HG03066 (cell line): ENCODE measurements at regions not wholly inside any gene's neighbourhood (a gene's known extent, or its start where the extent isn't known, plus 50 kb on each side); places are given as distances from the start of the nearest gene placed in this dataset.
"Not testable (repeated sequence)": the region's sequence is repeated elsewhere in the genome, so short reads cannot be mapped to it uniquely, and the experiment has no call there.

Experiments used
- ATAC-seq: cut with Tn5 transposase; IDR thresholded peaks from one replicate; pipeline ENCODE4 v1.9.1; 2021; ENCODE audit warnings: low read depth; ENCODE audit not compliant: unreplicated experiment

DNA sequence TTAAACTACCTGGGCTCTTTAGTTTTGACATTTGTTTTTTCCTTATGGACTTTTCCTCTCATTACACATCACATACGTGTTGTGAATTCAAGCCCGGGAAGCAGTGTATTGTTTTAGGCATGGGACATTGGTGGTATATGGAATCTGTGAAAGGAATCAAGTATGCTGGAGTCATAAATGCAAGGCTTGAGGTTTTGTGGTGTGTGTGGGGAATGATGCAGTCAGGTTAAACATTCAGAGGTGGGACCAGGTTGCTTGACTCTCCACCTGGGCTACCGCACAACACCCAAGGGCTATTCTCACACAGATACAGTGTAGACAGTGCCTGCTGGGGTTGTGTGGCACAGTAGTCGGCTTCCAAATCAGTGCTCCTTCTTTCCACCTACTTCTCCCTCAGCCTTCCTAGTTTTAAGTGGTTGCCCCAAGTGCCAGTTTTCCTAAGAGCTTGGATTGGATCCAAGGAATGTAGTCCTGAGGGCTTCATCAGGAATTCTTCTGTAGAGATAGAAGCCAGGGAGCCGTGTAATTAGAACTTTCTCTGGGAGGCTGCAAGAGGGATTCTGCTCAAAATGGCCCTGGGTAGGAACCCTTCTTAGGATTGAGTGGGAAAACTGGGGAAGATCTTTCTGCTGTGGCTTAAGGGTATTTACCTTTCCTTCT is 243.7 kb downstream of the C12orf75 start:
- ATAC-seq: no peak

GRCh38 chr12:105575235-105575634 is 244.7 kb downstream of the C12orf75 start:
- ATAC-seq: no peak

- no peak for ATAC-seq
Measured at GRCh38 chr12:105576261-105576660, 245.8 kb downstream of the C12orf75 start.

- no peak for ATAC-seq
Measured at GRCh38 chr12:105580821-105581352, 250.4 kb downstream of the C12orf75 start.

DNA sequence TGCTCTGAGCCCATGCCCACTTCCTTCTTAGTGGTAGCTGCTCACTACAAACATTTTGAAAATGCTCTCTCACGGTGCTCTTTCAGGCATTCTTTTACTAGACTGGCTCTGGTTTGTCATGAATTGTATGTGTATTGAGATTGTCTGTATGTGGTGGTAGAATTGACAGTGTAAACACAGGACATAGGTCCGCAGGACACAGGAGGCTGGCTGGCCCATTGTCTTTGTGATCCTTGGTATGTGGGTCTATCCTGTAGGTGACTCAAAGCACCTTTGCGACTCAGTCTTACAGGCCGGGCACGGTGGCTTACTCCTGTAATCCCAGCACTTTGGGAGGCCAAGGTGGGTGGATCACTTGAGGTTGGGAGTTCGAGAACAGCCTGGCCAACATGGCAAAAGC is 250.9 kb downstream of the C12orf75 start:
- ATAC-seq: no peak

GRCh38 chr12:105585107-105585506 is 254.6 kb downstream of the C12orf75 start:
- no peak for ATAC-seq

GRCh38 chr12:105587237-105587636 is 256.7 kb downstream of the C12orf75 start:
- ATAC-seq: no peak

GRCh38 chr12:105588106-105588505 is 257.6 kb downstream of the C12orf75 start:
- no peak for ATAC-seq

DNA sequence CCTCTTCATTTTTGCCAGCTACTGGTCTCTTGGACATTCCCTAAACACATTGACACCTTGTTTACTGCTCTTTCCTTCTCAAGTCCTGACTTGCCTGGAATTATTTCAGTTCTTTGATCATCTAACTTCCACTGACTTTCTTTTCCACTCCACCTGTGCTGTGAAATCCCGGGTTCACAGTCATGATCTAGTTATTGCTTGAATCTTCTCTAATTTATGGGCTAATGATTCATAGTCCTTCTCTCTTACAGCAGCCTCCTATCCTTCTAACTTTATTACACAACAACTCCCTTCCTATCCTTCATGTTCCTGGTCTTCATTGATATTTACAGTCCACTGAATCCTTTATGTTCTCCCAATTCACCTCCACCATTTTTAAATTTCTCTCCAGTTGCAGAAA is 260.1 kb downstream of the C12orf75 start:
- no peak for ATAC-seq

DNA sequence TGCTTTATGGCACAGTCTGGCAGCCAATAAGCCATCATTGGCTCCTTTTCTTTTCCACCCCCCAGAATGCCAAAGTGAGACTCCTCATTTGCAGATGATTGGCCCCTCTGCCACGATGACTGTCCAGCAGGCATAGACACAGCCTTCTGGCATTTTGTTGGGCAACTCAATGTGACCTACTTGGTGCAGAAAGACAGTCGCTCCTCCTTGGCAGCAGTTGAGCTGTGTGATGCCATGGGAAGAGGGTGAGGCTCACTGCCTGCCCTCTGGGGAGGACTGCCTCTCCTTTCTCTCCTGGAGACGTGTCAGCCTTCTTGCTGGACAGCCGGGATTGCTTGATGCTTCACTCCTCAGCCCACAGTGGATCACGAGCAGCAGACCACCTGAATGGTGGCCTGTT is 264.9 kb downstream of the C12orf75 start:
- ATAC-seq: no peak

DNA sequence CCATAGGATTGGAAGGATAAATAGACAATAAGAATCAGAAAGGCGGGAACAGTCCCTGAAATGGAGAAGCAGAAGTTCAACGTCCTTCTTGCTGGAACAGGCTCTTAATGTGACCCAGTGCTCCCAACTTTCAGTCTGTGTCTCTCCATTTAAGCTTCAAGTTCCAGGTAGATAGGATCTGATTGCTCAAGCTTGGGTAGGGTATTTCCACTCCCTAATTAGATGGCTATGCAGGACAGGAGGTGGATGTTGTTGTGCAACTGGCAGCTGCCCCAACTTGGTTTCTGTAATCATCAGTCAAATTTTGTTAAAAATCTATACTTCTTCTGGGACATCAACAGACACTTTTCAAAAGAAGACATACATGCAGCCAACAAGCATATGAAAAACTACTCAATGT is 266.2 kb downstream of the C12orf75 start:
- ATAC-seq: no peak

DNA sequence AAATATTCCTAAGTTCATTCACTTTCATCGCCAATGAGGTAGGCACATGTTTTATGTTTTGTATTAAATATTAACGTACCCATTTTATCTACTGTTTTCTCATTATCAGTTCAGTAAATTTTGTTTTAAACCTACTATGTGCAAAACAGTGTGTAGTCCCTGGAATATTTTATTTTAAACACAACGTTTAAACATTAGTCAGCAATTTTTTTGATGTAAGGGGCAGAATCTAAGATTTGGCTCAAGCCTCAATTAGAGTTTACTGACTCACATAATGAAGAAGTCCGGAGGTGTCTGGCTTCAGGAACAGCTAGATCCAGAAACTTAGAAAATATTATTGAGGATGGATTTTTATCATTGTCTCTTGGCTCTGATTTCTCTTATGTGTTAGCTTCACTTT is 267.5 kb downstream of the C12orf75 start:
- ATAC-seq: no peak

- no peak for ATAC-seq
Measured at GRCh38 chr12:105600911-105601545, 270.5 kb downstream of the C12orf75 start.

DNA sequence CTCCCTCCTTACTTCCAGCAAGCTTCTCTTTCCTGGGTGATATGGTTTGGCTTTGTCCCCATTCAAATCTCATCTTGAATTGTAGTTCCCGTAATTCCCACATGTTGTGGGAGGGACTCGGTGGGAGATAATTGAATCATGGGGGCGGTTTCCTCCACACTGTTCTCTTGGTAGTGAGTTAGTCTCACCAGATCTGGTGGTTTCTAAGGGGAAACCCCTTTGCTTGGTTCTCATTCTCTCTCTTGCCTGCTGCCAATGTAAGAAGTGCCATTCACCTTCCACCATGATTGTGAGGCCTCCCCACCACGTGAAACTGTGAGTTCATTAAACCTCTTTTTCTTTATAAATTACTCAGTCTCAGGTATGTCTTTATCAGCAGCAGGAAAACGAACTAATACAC is 271.8 kb downstream of the C12orf75 start:
- ATAC-seq: not testable (repeated sequence)

- ATAC-seq: not testable (repeated sequence)
Measured at GRCh38 chr12:105604281-105604680, 273.8 kb downstream of the C12orf75 start.

- not testable (repeated sequence) for ATAC-seq
Measured at GRCh38 chr12:105606613-105607012, 276.1 kb downstream of the C12orf75 start.

DNA sequence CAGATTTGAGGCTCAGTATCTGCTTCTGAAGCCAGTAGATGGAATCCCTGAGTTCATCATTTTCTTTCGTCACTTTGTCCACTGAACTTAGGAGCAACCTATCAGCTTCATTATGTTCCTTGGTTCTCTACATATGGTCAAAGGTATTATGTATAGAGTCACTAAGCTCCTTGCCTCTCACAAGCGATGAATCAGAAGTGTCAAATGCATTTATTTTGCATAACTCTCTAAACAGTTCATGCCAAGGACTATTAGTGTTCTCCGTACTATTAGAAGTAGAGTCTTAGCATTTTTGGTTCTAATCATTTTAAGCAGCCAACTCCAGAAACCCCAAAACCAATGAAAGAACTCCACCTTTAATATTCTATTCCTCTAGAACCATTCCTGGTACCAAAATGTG is 278.5 kb downstream of the C12orf75 start:
- ATAC-seq: not testable (repeated sequence)

DNA sequence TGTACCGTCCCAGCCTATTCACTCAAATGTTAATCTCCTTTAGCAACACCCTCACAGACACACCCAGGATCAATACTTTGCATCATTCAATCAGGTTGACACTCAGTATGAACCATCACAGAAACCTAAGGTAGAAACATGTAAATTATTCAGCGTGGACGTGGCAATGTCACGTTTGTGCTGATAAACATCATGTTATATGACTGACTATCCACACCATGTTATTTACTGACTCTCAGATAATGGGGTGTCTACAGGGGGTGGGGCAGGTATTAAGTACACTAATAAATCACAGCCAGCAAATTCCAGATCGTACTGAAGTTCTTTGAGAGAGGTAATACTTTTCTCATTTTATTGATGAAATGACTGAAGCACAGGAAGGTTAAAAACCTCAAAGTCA is 280.0 kb downstream of the C12orf75 start:
- no peak for ATAC-seq

DNA sequence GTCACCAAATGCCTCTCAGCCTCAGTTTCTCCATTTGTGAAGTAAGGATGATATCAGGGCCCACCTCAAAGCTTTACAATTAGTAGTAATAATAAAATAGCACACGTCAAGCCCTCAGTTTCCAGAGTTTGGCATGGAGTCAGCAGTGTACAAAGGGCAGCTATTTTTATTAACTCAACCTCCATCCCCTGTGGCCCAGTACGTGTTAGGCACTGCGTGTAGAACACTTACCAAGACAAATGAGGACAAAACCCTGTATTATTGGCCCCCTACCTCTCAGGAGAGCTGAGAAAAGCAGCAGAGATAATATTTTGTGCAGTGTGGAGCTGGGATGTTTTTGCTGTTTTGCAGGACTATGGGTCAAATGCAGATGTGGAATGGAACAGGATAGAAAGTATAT is 280.8 kb downstream of the C12orf75 start:
- ATAC-seq: no peak

- no peak for ATAC-seq
Measured at GRCh38 chr12:105613269-105613668, 282.8 kb downstream of the C12orf75 start.

DNA sequence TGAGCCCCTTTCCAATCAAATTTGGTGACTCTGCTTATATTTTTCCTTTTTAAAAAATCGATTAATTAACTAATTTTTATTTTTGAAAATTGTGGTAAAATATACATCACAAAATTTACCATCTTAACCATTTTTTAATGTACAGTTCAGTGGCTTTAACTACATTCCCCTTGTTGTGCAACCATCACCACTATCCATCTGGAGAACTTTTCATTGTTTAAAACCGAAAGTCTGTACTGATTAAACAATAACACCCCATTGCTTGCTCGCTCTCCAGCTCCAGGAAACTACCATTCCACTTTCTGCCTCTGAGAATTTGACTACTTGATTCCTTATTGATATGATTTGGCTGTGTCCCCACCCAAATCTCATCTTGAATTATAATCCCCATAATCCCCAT is 283.4 kb downstream of the C12orf75 start:
- no peak for ATAC-seq

GRCh38 chr12:105616971-105617540 is 286.6 kb downstream of the C12orf75 start:
- no peak for ATAC-seq
